ENCODE measurements at regions not wholly inside any gene's neighbourhood (a gene's known extent, or its start where the extent isn't known, plus 50 kb on each side); places are given as distances from the start of the nearest gene placed in this dataset.

DNA sequence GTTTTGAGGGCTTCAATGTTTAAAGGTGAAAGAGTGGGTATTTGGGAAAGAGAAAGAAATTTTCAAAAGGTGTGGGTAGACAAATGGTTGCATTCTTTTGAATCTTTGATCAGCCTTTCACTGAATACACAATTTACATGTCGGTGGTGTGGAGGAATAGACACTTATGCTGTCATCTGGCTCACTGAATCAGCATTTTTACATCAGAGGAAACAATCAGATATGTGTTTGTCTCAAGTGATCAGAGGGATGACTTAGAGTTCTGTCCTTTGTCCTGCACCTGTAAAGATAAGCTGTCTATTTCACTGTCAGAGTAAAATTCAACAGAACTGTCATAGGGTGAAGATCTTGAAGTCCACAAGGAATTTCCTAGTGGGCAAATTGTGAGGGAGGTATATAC, 170.9 kb upstream of the USP25 start:
- Mint-ChIP-seq H3K9me3 (peaks cover 0 to 3% (median 0%) of the 10 kb centered on the region in 7 donors), H3K27ac (no peak overlapping the region), H3K36me3 (no peaks in the 10 kb centered on the region), H3K4me1 (peaks cover 0 to 1% (median 0%) of the 10 kb centered on the region in 4 donors), H3K27me3 (peaks cover 6% of the 10 kb centered on the region), H3K4me3 (no peak overlapping the region)
- no peak overlapping the region for H3K4me3 ChIP-seq (ENCODE audit: low read depth, low read length)
- ATAC-seq (ENCODE audit: low read depth in 2 of 2) (no peak), DNase-seq (no peak)
- H3K36me3 ChIP-seq (ENCODE audit: control insufficient read depth, insufficient read depth, low read length), result no peaks in the 10 kb centered on the region
- no peaks in the 10 kb centered on the region for H3K4me1 ChIP-seq (ENCODE audit: control insufficient read depth, insufficient read depth, low read length, poor library complexity, severe bottlenecking)
- no peaks in the 10 kb centered on the region for H3K27me3 ChIP-seq (ENCODE audit: control insufficient read depth, insufficient read depth, low read length)
- H3K27ac ChIP-seq (ENCODE audit: insufficient read depth, low read length, poor library complexity, severe bottlenecking), result no peak overlapping the region
- H3K9me3 ChIP-seq (ENCODE audit: control insufficient read depth in 2 of 2, low read length in 2 of 2), result no peaks in the 10 kb centered on the region

GRCh38 chr21:15559660-15560059, 170.1 kb upstream of the USP25 start:
- H3K27me3 Mint-ChIP-seq, result peaks cover 6% of the 10 kb centered on the region
- Histone ChIP-seq H3K4me3 (ENCODE audit: low read depth, low read length) (no peak overlapping the region), H3K27ac (ENCODE audit: insufficient read depth, low read length, poor library complexity, severe bottlenecking) (no peak overlapping the region), H3K36me3 (ENCODE audit: control insufficient read depth, insufficient read depth, low read length) (no peaks in the 10 kb centered on the region), H3K9me3 (ENCODE audit: control insufficient read depth in 2 of 2, low read length in 2 of 2) (no peaks in the 10 kb centered on the region), H3K27me3 (ENCODE audit: control insufficient read depth, insufficient read depth, low read length) (no peaks in the 10 kb centered on the region), H3K4me1 (ENCODE audit: control insufficient read depth, insufficient read depth, low read length, poor library complexity, severe bottlenecking) (no peaks in the 10 kb centered on the region)
- no peak for ATAC-seq (ENCODE audit: low read depth in 2 of 2)
- H3K4me1 Mint-ChIP-seq, result peaks cover 0 to 1% (median 0%) of the 10 kb centered on the region in 4 donors
- H3K9me3 Mint-ChIP-seq, result peaks cover 0 to 3% (median 0%) of the 10 kb centered on the region in 7 donors
- H3K36me3 Mint-ChIP-seq, result no peaks in the 10 kb centered on the region
- no peak for DNase-seq
- H3K4me3 Mint-ChIP-seq, result no peak overlapping the region
- no peak overlapping the region for H3K27ac Mint-ChIP-seq

GRCh38 chr21:15560383-15561056, 169.3 kb upstream of the USP25 start:
- no peaks in the 10 kb centered on the region for H3K9me3 ChIP-seq (ENCODE audit: control insufficient read depth in 2 of 2, low read length in 2 of 2)
- H3K4me3 Mint-ChIP-seq, result no peak overlapping the region
- H3K36me3 ChIP-seq (ENCODE audit: control insufficient read depth, insufficient read depth, low read length), result no peaks in the 10 kb centered on the region
- H3K4me3 ChIP-seq (ENCODE audit: low read depth, low read length), result no peak overlapping the region
- DNase-seq, result no peak
- H3K27me3 Mint-ChIP-seq, result peaks cover 12% of the 10 kb centered on the region
- no peaks in the 10 kb centered on the region for H3K4me1 ChIP-seq (ENCODE audit: control insufficient read depth, insufficient read depth, low read length, poor library complexity, severe bottlenecking)
- H3K36me3 Mint-ChIP-seq, result no peaks in the 10 kb centered on the region
- no peak overlapping the region for H3K27ac Mint-ChIP-seq
- no peak for ATAC-seq (ENCODE audit: low read depth in 2 of 2)
- H3K27me3 ChIP-seq (ENCODE audit: control insufficient read depth, insufficient read depth, low read length), result no peaks in the 10 kb centered on the region
- H3K27ac ChIP-seq (ENCODE audit: insufficient read depth, low read length, poor library complexity, severe bottlenecking), result no peak overlapping the region
- peaks cover 0 to 1% (median 0%) of the 10 kb centered on the region in 4 donors for H3K4me1 Mint-ChIP-seq
- H3K9me3 Mint-ChIP-seq, result peaks cover 0 to 3% (median 0%) of the 10 kb centered on the region in 7 donors

DNA sequence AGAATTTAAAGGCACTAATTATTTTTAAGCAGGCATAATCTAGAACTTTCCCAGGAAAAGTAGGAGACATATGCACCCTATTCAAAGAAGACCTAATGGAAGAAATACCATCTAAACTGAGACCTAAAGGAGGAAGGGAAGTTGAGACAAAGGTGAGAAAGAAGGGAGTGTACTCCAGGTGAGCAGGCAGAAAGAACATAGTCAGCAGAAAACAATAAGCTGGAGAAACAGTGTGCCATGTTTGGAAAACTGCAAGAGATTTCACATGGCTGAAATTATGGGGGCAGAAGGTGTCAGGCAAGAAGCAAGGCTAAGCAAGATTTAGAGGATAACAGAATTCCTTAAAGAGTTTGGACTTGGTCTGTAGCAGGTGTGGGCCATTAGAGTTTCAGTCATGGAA, 167.0 kb upstream of the USP25 start:
- peaks cover 10% of the 10 kb centered on the region for H3K27me3 ChIP-seq (ENCODE audit: control insufficient read depth, insufficient read depth, low read length)
- H3K36me3 ChIP-seq (ENCODE audit: control insufficient read depth, insufficient read depth, low read length), result no peaks in the 10 kb centered on the region
- no peak overlapping the region for H3K4me3 ChIP-seq (ENCODE audit: low read depth, low read length)
- Mint-ChIP-seq H3K36me3 (no peaks in the 10 kb centered on the region), H3K4me3 (no peak overlapping the region), H3K27me3 (peaks cover 14% of the 10 kb centered on the region), H3K27ac (no peak overlapping the region), H3K9me3 (peaks cover 0 to 2% (median 0%) of the 10 kb centered on the region in 7 donors), H3K4me1 (peaks cover 0 to 1% (median 0%) of the 10 kb centered on the region in 4 donors)
- ATAC-seq (ENCODE audit: low read depth in 2 of 2) (no peak), DNase-seq (no peak)
- no peaks in the 10 kb centered on the region for H3K9me3 ChIP-seq (ENCODE audit: control insufficient read depth in 2 of 2, low read length in 2 of 2)
- no peaks in the 10 kb centered on the region for H3K4me1 ChIP-seq (ENCODE audit: control insufficient read depth, insufficient read depth, low read length, poor library complexity, severe bottlenecking)
- no peak overlapping the region for H3K27ac ChIP-seq (ENCODE audit: insufficient read depth, low read length, poor library complexity, severe bottlenecking)

- H3K9me3 Mint-ChIP-seq, result no peaks in the 10 kb centered on the region
- Histone ChIP-seq H3K27me3 (ENCODE audit: control insufficient read depth, insufficient read depth, low read length) (peaks cover 13% of the 10 kb centered on the region), H3K4me3 (ENCODE audit: low read depth, low read length) (no peak overlapping the region), H3K36me3 (ENCODE audit: control insufficient read depth, insufficient read depth, low read length) (no peaks in the 10 kb centered on the region), H3K27ac (ENCODE audit: insufficient read depth, low read length, poor library complexity, severe bottlenecking) (no peak overlapping the region), H3K4me1 (ENCODE audit: control insufficient read depth, insufficient read depth, low read length, poor library complexity, severe bottlenecking) (no peaks in the 10 kb centered on the region), H3K9me3 (ENCODE audit: control insufficient read depth in 2 of 2, low read length in 2 of 2) (no peaks in the 10 kb centered on the region)
- H3K4me3 Mint-ChIP-seq, result no peak overlapping the region
- H3K27ac Mint-ChIP-seq, result no peak overlapping the region
- H3K4me1 Mint-ChIP-seq, result peaks cover 0 to 1% (median 0%) of the 10 kb centered on the region in 4 donors
- peaks cover 24% of the 10 kb centered on the region for H3K27me3 Mint-ChIP-seq
- DNase-seq, result no peak
- ATAC-seq (ENCODE audit: low read depth in 2 of 2), result no peak
- no peaks in the 10 kb centered on the region for H3K36me3 Mint-ChIP-seq
Measured at GRCh38 chr21:15564907-15565306, 164.9 kb upstream of the USP25 start.

DNA sequence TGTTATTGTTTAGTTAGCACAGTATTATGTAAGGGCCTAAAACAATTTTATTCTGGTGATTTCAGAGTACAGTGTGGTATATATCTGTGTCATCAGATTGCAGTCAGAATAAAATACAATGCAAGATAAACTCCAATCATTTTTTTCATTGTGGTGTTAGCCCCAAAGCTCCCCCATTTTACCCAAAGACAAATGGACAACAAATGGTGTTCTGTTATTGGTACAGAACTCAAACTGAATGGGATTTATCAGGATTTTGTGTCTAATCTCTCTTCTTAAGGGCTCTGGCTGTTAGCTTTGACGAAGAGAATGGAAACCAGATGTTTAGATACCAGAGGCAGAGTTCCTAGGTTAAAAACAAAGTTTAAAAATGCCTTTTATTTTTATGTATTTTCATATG, 163.1 kb upstream of the USP25 start:
- Histone ChIP-seq H3K4me1 (ENCODE audit: control insufficient read depth, insufficient read depth, low read length, poor library complexity, severe bottlenecking) (no peaks in the 10 kb centered on the region), H3K9me3 (ENCODE audit: control insufficient read depth in 2 of 2, low read length in 2 of 2) (no peaks in the 10 kb centered on the region), H3K27ac (ENCODE audit: insufficient read depth, low read length, poor library complexity, severe bottlenecking) (no peak overlapping the region), H3K4me3 (ENCODE audit: low read depth, low read length) (no peak overlapping the region), H3K36me3 (ENCODE audit: control insufficient read depth, insufficient read depth, low read length) (no peaks in the 10 kb centered on the region), H3K27me3 (ENCODE audit: control insufficient read depth, insufficient read depth, low read length) (peaks cover 13% of the 10 kb centered on the region)
- peaks cover 29% of the 10 kb centered on the region for H3K27me3 Mint-ChIP-seq
- ATAC-seq (ENCODE audit: low read depth in 2 of 2), result no peak
- H3K36me3 Mint-ChIP-seq, result no peaks in the 10 kb centered on the region
- no peak overlapping the region for H3K4me3 Mint-ChIP-seq
- H3K9me3 Mint-ChIP-seq, result no peaks in the 10 kb centered on the region
- H3K4me1 Mint-ChIP-seq, result no peaks in the 10 kb centered on the region
- no peak overlapping the region for H3K27ac Mint-ChIP-seq
- no peak for DNase-seq

DNA sequence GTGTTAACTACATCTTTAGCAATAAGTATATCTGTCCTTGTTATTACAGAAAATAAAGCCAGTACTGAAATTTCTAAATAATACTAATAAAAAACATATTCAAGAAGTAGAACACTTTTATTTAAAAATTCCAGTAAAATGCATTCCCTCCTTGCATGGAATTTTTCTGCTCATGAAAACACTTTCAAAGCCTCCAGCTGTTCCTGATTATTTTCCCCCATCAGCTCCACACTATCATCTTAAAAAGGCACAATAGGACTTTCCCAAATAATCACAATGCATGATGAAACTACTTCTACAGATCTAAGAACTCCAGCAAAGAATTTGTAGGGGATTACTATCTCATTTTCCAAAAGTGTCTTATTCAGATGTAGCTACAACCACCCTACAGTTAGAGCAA, 162.6 kb upstream of the USP25 start:
- DNase-seq, result no peak
- peaks cover 13% of the 10 kb centered on the region for H3K27me3 ChIP-seq (ENCODE audit: control insufficient read depth, insufficient read depth, low read length)
- no peak overlapping the region for H3K4me3 ChIP-seq (ENCODE audit: low read depth, low read length)
- no peaks in the 10 kb centered on the region for H3K9me3 ChIP-seq (ENCODE audit: control insufficient read depth in 2 of 2, low read length in 2 of 2)
- no peaks in the 10 kb centered on the region for H3K9me3 Mint-ChIP-seq
- H3K27me3 Mint-ChIP-seq, result peaks cover 29% of the 10 kb centered on the region
- H3K36me3 Mint-ChIP-seq, result no peaks in the 10 kb centered on the region
- no peak overlapping the region for H3K27ac Mint-ChIP-seq
- H3K4me1 ChIP-seq (ENCODE audit: control insufficient read depth, insufficient read depth, low read length, poor library complexity, severe bottlenecking), result no peaks in the 10 kb centered on the region
- H3K36me3 ChIP-seq (ENCODE audit: control insufficient read depth, insufficient read depth, low read length), result no peaks in the 10 kb centered on the region
- no peak overlapping the region for H3K27ac ChIP-seq (ENCODE audit: insufficient read depth, low read length, poor library complexity, severe bottlenecking)
- H3K4me1 Mint-ChIP-seq, result no peaks in the 10 kb centered on the region
- no peak for ATAC-seq (ENCODE audit: low read depth in 2 of 2)
- H3K4me3 Mint-ChIP-seq, result no peak overlapping the region

DNA sequence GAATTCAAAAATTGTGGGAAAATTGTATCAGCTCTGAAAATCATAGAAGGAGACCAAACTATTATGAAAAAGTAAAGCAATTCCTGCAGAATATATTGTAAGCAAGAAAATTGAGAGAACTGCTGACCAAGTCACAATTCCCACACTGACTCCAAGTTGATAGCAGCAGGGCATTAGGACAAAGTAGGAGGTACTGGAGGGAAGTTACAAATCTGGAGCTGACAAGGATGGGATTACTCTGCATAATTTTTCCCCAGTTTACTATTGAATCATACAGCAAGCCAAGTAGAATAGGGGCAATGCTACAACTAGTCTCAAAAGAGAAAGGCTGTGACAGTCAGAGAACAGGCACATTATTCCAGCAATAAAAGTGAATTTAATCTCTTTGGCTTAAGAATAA, 161.3 kb upstream of the USP25 start:
- H3K36me3 Mint-ChIP-seq, result no peaks in the 10 kb centered on the region
- Histone ChIP-seq H3K27me3 (ENCODE audit: control insufficient read depth, insufficient read depth, low read length) (peaks cover 13% of the 10 kb centered on the region), H3K9me3 (ENCODE audit: control insufficient read depth in 2 of 2, low read length in 2 of 2) (no peaks in the 10 kb centered on the region), H3K36me3 (ENCODE audit: control insufficient read depth, insufficient read depth, low read length) (no peaks in the 10 kb centered on the region), H3K4me1 (ENCODE audit: control insufficient read depth, insufficient read depth, low read length, poor library complexity, severe bottlenecking) (no peaks in the 10 kb centered on the region), H3K27ac (ENCODE audit: insufficient read depth, low read length, poor library complexity, severe bottlenecking) (no peak overlapping the region), H3K4me3 (ENCODE audit: low read depth, low read length) (no peak overlapping the region)
- peaks cover 0 to 1% (median 0%) of the 10 kb centered on the region in 7 donors for H3K9me3 Mint-ChIP-seq
- peaks cover 22% of the 10 kb centered on the region for H3K27me3 Mint-ChIP-seq
- H3K27ac Mint-ChIP-seq, result no peak overlapping the region
- no peak overlapping the region for H3K4me3 Mint-ChIP-seq
- no peaks in the 10 kb centered on the region for H3K4me1 Mint-ChIP-seq
- DNase-seq (no peak), ATAC-seq (ENCODE audit: low read depth in 2 of 2) (no peak)

Measured in CD4-positive, CD25-positive, alpha-beta regulatory T cell (primary cell).